BLaER1 (cell line): ENCODE measurements at regions not wholly inside any gene's neighbourhood (a gene's known extent, or its start where the extent isn't known, plus 50 kb on each side); places are given as distances from the start of the nearest gene placed in this dataset.
A peak's percentile ranks its signal among the peaks of the same experiment; 100 is the strongest.

Experiments used
- H3K27ac ChIP-seq: shearing (Covaris generic); formaldehyde crosslinking; 2 replicates; pipeline ENCODE4 v1.8.1; 2022
- H3K27me3 ChIP-seq: shearing (Covaris generic); formaldehyde crosslinking; 2 replicates; pipeline ENCODE4 v1.8.1; 2022
- H3K36me3 ChIP-seq: shearing (Covaris generic); formaldehyde crosslinking; 2 replicates; pipeline ENCODE4 v1.8.1; 2022
- H3K4me1 ChIP-seq: shearing (Covaris generic); formaldehyde crosslinking; 2 replicates; pipeline ENCODE4 v1.8.1; 2022
- H3K4me2 ChIP-seq: shearing (Covaris generic); formaldehyde crosslinking; 2 replicates; pipeline ENCODE4 v1.8.1; 2022
- H3K4me3 ChIP-seq: shearing (Covaris generic); formaldehyde crosslinking; 2 replicates; pipeline ENCODE4 v1.8.1; 2022
- H3K9ac ChIP-seq: shearing (Covaris generic); formaldehyde crosslinking; 2 replicates; pipeline ENCODE4 v1.8.1; 2022
- H3K9me3 ChIP-seq: shearing (Covaris generic); formaldehyde crosslinking; 2 replicates; pipeline ENCODE4 v1.8.1; 2022
- H4K20me1 ChIP-seq: shearing (Covaris generic); formaldehyde crosslinking; 2 replicates; pipeline ENCODE4 v1.8.1; 2022
- Cebpa-rat ChIP-seq: shearing (Covaris generic); IDR thresholded peaks from 2 replicates; pipeline ENCODE4 v1.8.1; 2022

- no peaks in the 10 kb centered on the region for H4K20me1 ChIP-seq
- H3K4me3 ChIP-seq = no peak overlapping the region
- H3K4me2 ChIP-seq = no peak overlapping the region
- H3K9ac ChIP-seq = no peak overlapping the region
- H3K27me3 ChIP-seq = no peaks in the 10 kb centered on the region
- no peaks in the 10 kb centered on the region for H3K9me3 ChIP-seq
- no peaks in the 10 kb centered on the region for H3K36me3 ChIP-seq
- no peak for TF ChIP-seq Cebpa-rat
- H3K27ac ChIP-seq = no peak overlapping the region
- peaks cover 10% of the 10 kb centered on the region for H3K4me1 ChIP-seq
Observed at GRCh38 chr12:67437011-67437410, 167.9 kb downstream of the CAND1 start.

- Histone ChIP-seq H3K4me3 (no peak overlapping the region), H3K9ac (no peak overlapping the region), H3K27me3 (no peaks in the 10 kb centered on the region), H3K9me3 (no peaks in the 10 kb centered on the region), H4K20me1 (no peaks in the 10 kb centered on the region), H3K36me3 (no peaks in the 10 kb centered on the region), H3K4me2 (no peak overlapping the region), H3K27ac (no peak overlapping the region), H3K4me1 (peaks cover 16% of the 10 kb centered on the region)
- TF ChIP-seq Cebpa-rat = no peak
Observed at GRCh38 chr12:67439611-67440010, 170.5 kb downstream of the CAND1 start.

DNA sequence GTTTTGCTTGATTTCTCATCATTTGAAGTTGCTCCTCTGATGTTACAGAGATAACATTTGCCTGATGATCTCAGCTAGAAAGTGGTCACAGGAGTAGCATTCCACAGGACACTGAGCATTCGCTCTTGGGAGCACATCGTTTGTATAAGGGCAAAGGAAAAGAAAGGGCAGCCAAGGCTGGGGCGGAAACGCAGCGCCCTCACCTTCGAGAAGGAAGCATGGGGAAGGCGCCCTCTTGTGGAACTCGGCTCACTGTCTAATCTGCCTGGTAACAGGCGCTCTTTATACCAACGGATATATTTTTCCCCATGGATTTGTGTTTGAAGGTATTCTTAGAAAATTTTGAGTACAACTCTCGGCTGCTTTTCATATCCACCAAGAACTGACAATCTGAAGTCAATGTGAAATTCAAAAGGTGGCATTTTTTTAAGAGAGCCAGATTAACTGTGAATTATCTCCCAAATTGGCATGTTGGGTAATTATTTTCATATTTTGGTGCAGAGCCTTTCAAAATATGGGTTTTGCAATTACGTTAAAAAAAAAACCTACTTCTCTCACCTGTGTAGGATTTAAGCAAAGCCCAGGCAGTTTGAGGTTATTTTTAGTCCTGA, 172.7 kb downstream of the CAND1 start:
- Histone ChIP-seq H3K4me2 (peak overlapping the region; percentile 2; the same call in 1 of the 2 replicates), H3K27me3 (no peaks in the 10 kb centered on the region), H3K9me3 (no peaks in the 10 kb centered on the region), H4K20me1 (no peaks in the 10 kb centered on the region), H3K4me3 (no peak overlapping the region), H3K36me3 (no peaks in the 10 kb centered on the region), H3K9ac (no peak overlapping the region), H3K27ac (no peak overlapping the region), H3K4me1 (peaks cover 12% of the 10 kb centered on the region)
- no peak for TF ChIP-seq Cebpa-rat

DNA sequence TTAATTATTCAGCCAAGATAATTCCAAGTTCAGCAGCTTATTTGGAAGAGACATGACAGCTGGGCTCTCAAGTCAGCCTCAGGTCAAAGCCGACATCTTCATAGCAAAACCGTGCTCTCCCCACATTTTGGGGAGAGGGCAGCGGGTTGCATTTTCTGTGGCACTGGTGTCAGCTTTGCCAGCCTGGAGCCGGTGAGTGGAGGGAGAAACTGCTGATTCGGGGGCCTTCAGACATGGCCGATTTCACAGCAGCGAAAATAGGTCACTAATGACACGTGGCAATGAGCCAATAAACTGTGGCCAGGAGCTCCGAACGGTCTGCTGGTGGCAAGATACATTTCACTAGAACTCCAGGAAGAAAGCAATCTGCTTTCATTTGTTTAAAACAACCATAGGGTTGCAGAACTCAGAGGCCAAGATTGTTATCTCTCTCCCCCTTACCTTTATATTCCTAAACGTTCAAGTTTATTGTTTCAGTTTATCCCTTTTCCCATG, 173.2 kb downstream of the CAND1 start:
- TF ChIP-seq Cebpa-rat = no peak
- Histone ChIP-seq H4K20me1 (no peaks in the 10 kb centered on the region), H3K9me3 (no peaks in the 10 kb centered on the region), H3K36me3 (no peaks in the 10 kb centered on the region), H3K27ac (no peak overlapping the region), H3K4me2 (peak overlapping the region; percentile 2; the same call in 1 of the 2 replicates), H3K9ac (no peak overlapping the region), H3K4me1 (peaks cover 9% of the 10 kb centered on the region), H3K4me3 (no peak overlapping the region), H3K27me3 (no peaks in the 10 kb centered on the region)

GRCh38 chr12:67442896-67443295, 173.7 kb downstream of the CAND1 start:
- peaks cover 9% of the 10 kb centered on the region for H3K4me1 ChIP-seq
- no peak overlapping the region for H3K4me2 ChIP-seq
- TF ChIP-seq Cebpa-rat = no peak
- no peaks in the 10 kb centered on the region for H3K27me3 ChIP-seq
- H3K9ac ChIP-seq = no peak overlapping the region
- H3K27ac ChIP-seq = no peak overlapping the region
- no peaks in the 10 kb centered on the region for H3K9me3 ChIP-seq
- H3K4me3 ChIP-seq = no peak overlapping the region
- no peaks in the 10 kb centered on the region for H3K36me3 ChIP-seq
- no peaks in the 10 kb centered on the region for H4K20me1 ChIP-seq

DNA sequence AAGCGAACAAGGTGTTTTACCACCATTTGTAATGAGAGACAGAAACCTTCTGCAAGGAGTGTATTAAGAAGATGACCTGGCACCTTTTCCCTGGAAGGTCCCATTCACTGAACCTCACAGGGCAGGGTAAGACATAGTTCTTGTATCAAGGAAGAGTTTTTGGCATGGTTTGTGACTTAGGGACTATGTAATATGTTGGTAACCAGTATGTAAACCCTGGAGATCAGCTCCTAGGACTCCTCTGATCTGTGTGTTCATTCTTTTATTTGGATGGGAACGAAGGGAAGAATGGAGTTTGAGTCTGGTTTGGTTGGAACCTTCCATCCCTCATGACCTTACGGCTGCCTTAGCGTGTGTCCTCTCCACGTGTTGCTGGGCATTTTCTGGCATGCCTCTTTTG, 175.4 kb downstream of the CAND1 start:
- TF ChIP-seq Cebpa-rat = no peak
- no peak overlapping the region for H3K9ac ChIP-seq
- H3K27ac ChIP-seq = no peak overlapping the region

GRCh38 chr12:67446716-67447115, 177.6 kb downstream of the CAND1 start:
- no peak overlapping the region for H3K4me3 ChIP-seq
- H3K9me3 ChIP-seq = no peaks in the 10 kb centered on the region
- no peaks in the 10 kb centered on the region for H3K27me3 ChIP-seq
- TF ChIP-seq Cebpa-rat = no peak
- H3K4me2 ChIP-seq = no peak overlapping the region
- H3K4me1 ChIP-seq = peaks cover 9% of the 10 kb centered on the region
- no peaks in the 10 kb centered on the region for H3K36me3 ChIP-seq
- no peaks in the 10 kb centered on the region for H4K20me1 ChIP-seq
- H3K27ac ChIP-seq = no peak overlapping the region
- no peak overlapping the region for H3K9ac ChIP-seq

More for the DNA sequence above, 175.4 kb downstream of the CAND1 start:
- no peaks in the 10 kb centered on the region for H3K9me3 ChIP-seq
- H4K20me1 ChIP-seq = no peaks in the 10 kb centered on the region
- H3K4me1 ChIP-seq = peaks cover 9% of the 10 kb centered on the region
- no peak overlapping the region for H3K4me2 ChIP-seq
- H3K4me3 ChIP-seq = no peak overlapping the region
- no peaks in the 10 kb centered on the region for H3K27me3 ChIP-seq
- no peaks in the 10 kb centered on the region for H3K36me3 ChIP-seq

- Histone ChIP-seq H3K4me2 (no peak overlapping the region), H3K27me3 (no peaks in the 10 kb centered on the region), H3K4me3 (no peak overlapping the region)
Observed at GRCh38 chr12:67447180-67447579, 178.0 kb downstream of the CAND1 start.

GRCh38 chr12:67449591-67450052, 180.5 kb downstream of the CAND1 start:
- Histone ChIP-seq H3K4me3 (no peak overlapping the region), H3K36me3 (no peaks in the 10 kb centered on the region), H3K9me3 (no peaks in the 10 kb centered on the region), H4K20me1 (no peaks in the 10 kb centered on the region), H3K9ac (no peak overlapping the region), H3K27ac (no peak overlapping the region), H3K4me1 (no peaks in the 10 kb centered on the region; the same call in 1 of the 2 replicates), H3K4me2 (peak overlapping the region; percentile 26; the same call in 1 of the 2 replicates), H3K27me3 (no peaks in the 10 kb centered on the region)
- no peak for TF ChIP-seq Cebpa-rat

More at GRCh38 chr12:67447180-67447579, 178.0 kb downstream of the CAND1 start:
- Histone ChIP-seq H3K9me3 (no peaks in the 10 kb centered on the region), H3K27ac (no peak overlapping the region), H3K4me1 (peaks cover 5% of the 10 kb centered on the region), H3K36me3 (no peaks in the 10 kb centered on the region), H4K20me1 (no peaks in the 10 kb centered on the region), H3K9ac (no peak overlapping the region)
- no peak for TF ChIP-seq Cebpa-rat

- H3K4me3 ChIP-seq = no peak overlapping the region
- no peak overlapping the region for H3K27ac ChIP-seq
- TF ChIP-seq Cebpa-rat = no peak
- H3K4me2 ChIP-seq = no peak overlapping the region
- no peaks in the 10 kb centered on the region for H3K9me3 ChIP-seq
- H3K4me1 ChIP-seq = no peaks in the 10 kb centered on the region; the same call in 1 of the 2 replicates
- no peak overlapping the region for H3K9ac ChIP-seq
- no peaks in the 10 kb centered on the region for H3K27me3 ChIP-seq
- H4K20me1 ChIP-seq = no peaks in the 10 kb centered on the region
- no peaks in the 10 kb centered on the region for H3K36me3 ChIP-seq
Observed at GRCh38 chr12:67450441-67450840, 181.3 kb downstream of the CAND1 start.
